Gastroesophageal sphincter (tissue), 3 donors: ENCODE measurements at regions not wholly inside any gene's neighbourhood (a gene's known extent, or its start where the extent isn't known, plus 50 kb on each side); places are given as distances from the start of the nearest gene placed in this dataset.

Experiments used
- EP300 ChIP-seq: sonication (generic); formaldehyde crosslinking; IDR thresholded peaks from one replicate; pipeline ENCODE4 v1.6.1; 2017; ENCODE audit warnings: antibody characterized with exemption, mild to moderate bottlenecking
- POLR2A ChIP-seq, 2 donors: fragments of 450-650 bp; IDR thresholded peaks; one replicate each; pipeline ENCODE4 v1.6.1; 2017; ENCODE audit warnings: antibody characterized with exemption in 2 of 2, mild to moderate bottlenecking in 2 of 2, moderate library complexity in 1 of 2
- POLR2AphosphoS5 ChIP-seq: sonication (generic); formaldehyde crosslinking; IDR thresholded peaks from one replicate; pipeline ENCODE4 v1.6.1; 2017; ENCODE audit warnings: antibody characterized with exemption
- TF ChIP-seq, protein P1 (sequence below), 4 experiments: fragments of 200-600 bp in 2 of 4; fragments of 450-650 bp in 2 of 4; sonication (generic) in 1 of 4; IDR thresholded peaks; one replicate each; pipeline ENCODE4 v1.5.1; 2017 to 2019; ENCODE audit warnings: antibody characterized with exemption in 4 of 4, mild to moderate bottlenecking in 2 of 4, moderate library complexity in 2 of 4

DNA sequence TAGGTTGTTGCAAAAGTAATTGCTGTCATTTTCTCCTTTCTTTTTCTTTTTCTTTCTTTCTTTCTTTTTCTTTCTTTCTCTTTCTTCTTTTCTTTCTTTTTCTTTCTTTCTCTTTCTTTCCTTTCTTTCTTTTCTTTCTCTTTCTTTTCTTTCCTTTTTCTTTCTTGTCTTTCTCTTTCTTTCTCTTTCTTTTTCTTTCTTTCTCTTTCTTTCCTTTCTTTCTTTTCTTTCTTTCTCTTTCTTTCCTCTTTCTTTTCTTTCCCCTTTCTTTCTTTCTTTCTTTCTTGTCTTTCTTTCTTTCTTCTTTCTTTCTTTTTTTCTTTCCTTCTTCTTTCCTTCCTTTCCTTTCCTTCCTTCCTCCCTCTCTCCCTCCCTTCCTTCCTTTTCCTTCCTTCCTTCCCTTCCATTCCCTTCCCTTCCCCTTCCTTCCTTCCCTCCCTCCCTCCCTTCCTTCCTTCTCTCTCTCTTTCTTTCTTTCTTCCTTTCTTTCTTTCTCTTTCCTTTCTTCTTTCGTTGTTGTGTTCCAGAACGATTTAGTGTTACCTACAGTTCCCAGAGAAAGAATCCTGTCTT lies 178.9 kb downstream of the RPIA start:
- TF ChIP-seq POLR2AphosphoS5 (no peak), POLR2A (IDR thresholded peaks at IDR 0.05) (no peak), EP300 (no peak)
- TF ChIP-seq, protein P1, sequence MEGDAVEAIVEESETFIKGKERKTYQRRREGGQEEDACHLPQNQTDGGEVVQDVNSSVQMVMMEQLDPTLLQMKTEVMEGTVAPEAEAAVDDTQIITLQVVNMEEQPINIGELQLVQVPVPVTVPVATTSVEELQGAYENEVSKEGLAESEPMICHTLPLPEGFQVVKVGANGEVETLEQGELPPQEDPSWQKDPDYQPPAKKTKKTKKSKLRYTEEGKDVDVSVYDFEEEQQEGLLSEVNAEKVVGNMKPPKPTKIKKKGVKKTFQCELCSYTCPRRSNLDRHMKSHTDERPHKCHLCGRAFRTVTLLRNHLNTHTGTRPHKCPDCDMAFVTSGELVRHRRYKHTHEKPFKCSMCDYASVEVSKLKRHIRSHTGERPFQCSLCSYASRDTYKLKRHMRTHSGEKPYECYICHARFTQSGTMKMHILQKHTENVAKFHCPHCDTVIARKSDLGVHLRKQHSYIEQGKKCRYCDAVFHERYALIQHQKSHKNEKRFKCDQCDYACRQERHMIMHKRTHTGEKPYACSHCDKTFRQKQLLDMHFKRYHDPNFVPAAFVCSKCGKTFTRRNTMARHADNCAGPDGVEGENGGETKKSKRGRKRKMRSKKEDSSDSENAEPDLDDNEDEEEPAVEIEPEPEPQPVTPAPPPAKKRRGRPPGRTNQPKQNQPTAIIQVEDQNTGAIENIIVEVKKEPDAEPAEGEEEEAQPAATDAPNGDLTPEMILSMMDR (IDR thresholded peaks at IDR 0.05) = no peak
